ENCODE measurements at regions not wholly inside any gene's neighbourhood (a gene's known extent, or its start where the extent isn't known, plus 50 kb on each side); places are given as distances from the start of the nearest gene placed in this dataset.

- Histone ChIP-seq H3K9me3 (ENCODE audit: control insufficient read depth in 2 of 2, insufficient read depth in 1 of 2, low read depth in 1 of 2, low read length in 1 of 2) (no peaks in the 10 kb centered on the region), H3K4me3 (ENCODE audit: low read depth in 1 of 2, low read length in 2 of 2) (no peak overlapping the region), H3K27ac (ENCODE audit: low read depth in 2 of 2, low read length in 1 of 2) (no peak overlapping the region), H3K27me3 (ENCODE audit: control insufficient read depth in 1 of 2, insufficient read depth in 2 of 2, low read length in 2 of 2) (no peaks in the 10 kb centered on the region), H3K4me1 (ENCODE audit: control insufficient read depth in 2 of 2, insufficient read depth in 2 of 2, low read length in 1 of 2) (no peaks in the 10 kb centered on the region), H3K36me3 (ENCODE audit: control insufficient read depth in 2 of 2, insufficient read depth in 2 of 2, low read length in 1 of 2) (no peaks in the 10 kb centered on the region)
- 33 to 50% methylated on average over 6 of the region's 6 CpGs for WGBS, 2 donors
Measured at GRCh38 chr7:42831006-42831717, 80.7 kb downstream of the C7orf25 start.

GRCh38 chr7:42812779-42813178 lies 99.1 kb downstream of the C7orf25 start:
- Histone ChIP-seq H3K4me1 (ENCODE audit: control insufficient read depth in 2 of 2, insufficient read depth in 2 of 2, low read length in 1 of 2) (no peaks in the 10 kb centered on the region), H3K9me3 (ENCODE audit: control insufficient read depth in 2 of 2, insufficient read depth in 1 of 2, low read depth in 1 of 2, low read length in 1 of 2) (no peaks in the 10 kb centered on the region), H3K27ac (ENCODE audit: low read depth in 2 of 2, low read length in 1 of 2) (no peak overlapping the region), H3K36me3 (ENCODE audit: control insufficient read depth in 2 of 2, insufficient read depth in 2 of 2, low read length in 1 of 2) (no peaks in the 10 kb centered on the region), H3K4me3 (ENCODE audit: low read depth in 1 of 2, low read length in 2 of 2) (no peak overlapping the region), H3K27me3 (ENCODE audit: control insufficient read depth in 1 of 2, insufficient read depth in 2 of 2, low read length in 2 of 2) (no peaks in the 10 kb centered on the region)
- 94 to 95% methylated on average over 1 of the region's 1 CpG for WGBS, 2 donors

GRCh38 chr7:42805601-42806000 lies 106.3 kb downstream of the C7orf25 start:
- Histone ChIP-seq H3K4me1 (ENCODE audit: control insufficient read depth in 2 of 2, insufficient read depth in 2 of 2, low read length in 1 of 2) (no peaks in the 10 kb centered on the region), H3K36me3 (ENCODE audit: control insufficient read depth in 2 of 2, insufficient read depth in 2 of 2, low read length in 1 of 2) (no peaks in the 10 kb centered on the region), H3K4me3 (ENCODE audit: low read depth in 1 of 2, low read length in 2 of 2) (no peak overlapping the region), H3K9me3 (ENCODE audit: control insufficient read depth in 2 of 2, insufficient read depth in 1 of 2, low read depth in 1 of 2, low read length in 1 of 2) (peaks cover 2 to 5% of the 10 kb centered on the region in 2 donors), H3K27me3 (ENCODE audit: control insufficient read depth in 1 of 2, insufficient read depth in 2 of 2, low read length in 2 of 2) (no peaks in the 10 kb centered on the region), H3K27ac (ENCODE audit: low read depth in 2 of 2, low read length in 1 of 2) (no peak overlapping the region)
- 89 to 95% methylated on average over 2 of the region's 2 CpGs for WGBS, 2 donors

GRCh38 chr7:42794673-42795072 lies 117.2 kb downstream of the C7orf25 start:
- H3K27ac ChIP-seq (ENCODE audit: low read depth in 2 of 2, low read length in 1 of 2) = no peak overlapping the region
- H3K27me3 ChIP-seq (ENCODE audit: control insufficient read depth in 1 of 2, insufficient read depth in 2 of 2, low read length in 2 of 2) = no peaks in the 10 kb centered on the region
- 95 to 97% methylated on average over 19 of the region's 19 CpGs for WGBS, 2 donors

GRCh38 chr7:42792841-42793240 lies 119.0 kb downstream of the C7orf25 start:
- Histone ChIP-seq H3K36me3 (ENCODE audit: control insufficient read depth in 2 of 2, insufficient read depth in 2 of 2, low read length in 1 of 2) (no peaks in the 10 kb centered on the region), H3K4me1 (ENCODE audit: control insufficient read depth in 2 of 2, insufficient read depth in 2 of 2, low read length in 1 of 2) (no peaks in the 10 kb centered on the region), H3K4me3 (ENCODE audit: low read depth in 1 of 2, low read length in 2 of 2) (no peak overlapping the region), H3K27ac (ENCODE audit: low read depth in 2 of 2, low read length in 1 of 2) (peak overlapping the region; percentile 10 to 42), H3K27me3 (ENCODE audit: control insufficient read depth in 1 of 2, insufficient read depth in 2 of 2, low read length in 2 of 2) (no peaks in the 10 kb centered on the region), H3K9me3 (ENCODE audit: control insufficient read depth in 2 of 2, insufficient read depth in 1 of 2, low read depth in 1 of 2, low read length in 1 of 2) (no peaks in the 10 kb centered on the region)
- WGBS, 2 donors = 47 to 74% methylated on average over 3 of the region's 3 CpGs

More at GRCh38 chr7:42794673-42795072, 117.2 kb downstream of the C7orf25 start:
- H3K4me3 ChIP-seq (ENCODE audit: low read depth in 1 of 2, low read length in 2 of 2) = no peak overlapping the region
- no peaks in the 10 kb centered on the region for H3K9me3 ChIP-seq (ENCODE audit: control insufficient read depth in 2 of 2, insufficient read depth in 1 of 2, low read depth in 1 of 2, low read length in 1 of 2)
- no peaks in the 10 kb centered on the region for H3K4me1 ChIP-seq (ENCODE audit: control insufficient read depth in 2 of 2, insufficient read depth in 2 of 2, low read length in 1 of 2)
- H3K36me3 ChIP-seq (ENCODE audit: control insufficient read depth in 2 of 2, insufficient read depth in 2 of 2, low read length in 1 of 2) = no peaks in the 10 kb centered on the region

GRCh38 chr7:42790196-42790595 lies 121.7 kb downstream of the C7orf25 start:
- Histone ChIP-seq H3K36me3 (ENCODE audit: control insufficient read depth in 2 of 2, insufficient read depth in 2 of 2, low read length in 1 of 2) (no peaks in the 10 kb centered on the region), H3K4me1 (ENCODE audit: control insufficient read depth in 2 of 2, insufficient read depth in 2 of 2, low read length in 1 of 2) (no peaks in the 10 kb centered on the region), H3K27ac (ENCODE audit: low read depth in 2 of 2, low read length in 1 of 2) (no peak overlapping the region), H3K4me3 (ENCODE audit: low read depth in 1 of 2, low read length in 2 of 2) (no peak overlapping the region), H3K9me3 (ENCODE audit: control insufficient read depth in 2 of 2, insufficient read depth in 1 of 2, low read depth in 1 of 2, low read length in 1 of 2) (no peaks in the 10 kb centered on the region), H3K27me3 (ENCODE audit: control insufficient read depth in 1 of 2, insufficient read depth in 2 of 2, low read length in 2 of 2) (no peaks in the 10 kb centered on the region)
- 23 to 37% methylated on average over 1 of the region's 1 CpG for whole genome bisulfite sequencing, 2 donors

- Histone ChIP-seq H3K4me3 (ENCODE audit: low read depth in 1 of 2, low read length in 2 of 2) (no peak overlapping the region), H3K9me3 (ENCODE audit: control insufficient read depth in 2 of 2, insufficient read depth in 1 of 2, low read depth in 1 of 2, low read length in 1 of 2) (peaks cover 0 to 3% of the 10 kb centered on the region in 2 donors), H3K27ac (ENCODE audit: low read depth in 2 of 2, low read length in 1 of 2) (no peak overlapping the region), H3K27me3 (ENCODE audit: control insufficient read depth in 1 of 2, insufficient read depth in 2 of 2, low read length in 2 of 2) (no peaks in the 10 kb centered on the region), H3K4me1 (ENCODE audit: control insufficient read depth in 2 of 2, insufficient read depth in 2 of 2, low read length in 1 of 2) (peaks cover 0 to 3% of the 10 kb centered on the region in 2 donors), H3K36me3 (ENCODE audit: control insufficient read depth in 2 of 2, insufficient read depth in 2 of 2, low read length in 1 of 2) (no peaks in the 10 kb centered on the region)
- 56 to 61% methylated on average over 4 of the region's 4 CpGs for WGBS, 2 donors
Measured at GRCh38 chr7:42774436-42774835, 137.4 kb downstream of the C7orf25 start.

GRCh38 chr7:42770114-42770513 lies 141.8 kb downstream of the C7orf25 start:
- Histone ChIP-seq H3K4me3 (ENCODE audit: low read depth in 1 of 2, low read length in 2 of 2) (no peak overlapping the region), H3K4me1 (ENCODE audit: control insufficient read depth in 2 of 2, insufficient read depth in 2 of 2, low read length in 1 of 2) (peaks cover 0 to 3% of the 10 kb centered on the region in 2 donors), H3K36me3 (ENCODE audit: control insufficient read depth in 2 of 2, insufficient read depth in 2 of 2, low read length in 1 of 2) (no peaks in the 10 kb centered on the region), H3K27ac (ENCODE audit: low read depth in 2 of 2, low read length in 1 of 2) (no peak overlapping the region), H3K27me3 (ENCODE audit: control insufficient read depth in 1 of 2, insufficient read depth in 2 of 2, low read length in 2 of 2) (no peaks in the 10 kb centered on the region), H3K9me3 (ENCODE audit: control insufficient read depth in 2 of 2, insufficient read depth in 1 of 2, low read depth in 1 of 2, low read length in 1 of 2) (no peaks in the 10 kb centered on the region)
- WGBS, 2 donors = 79 to 80% methylated on average over 3 of the region's 3 CpGs

- Histone ChIP-seq H3K27ac (ENCODE audit: low read depth in 2 of 2, low read length in 1 of 2) (no peak overlapping the region), H3K36me3 (ENCODE audit: control insufficient read depth in 2 of 2, insufficient read depth in 2 of 2, low read length in 1 of 2) (no peaks in the 10 kb centered on the region), H3K4me1 (ENCODE audit: control insufficient read depth in 2 of 2, insufficient read depth in 2 of 2, low read length in 1 of 2) (no peaks in the 10 kb centered on the region), H3K27me3 (ENCODE audit: control insufficient read depth in 1 of 2, insufficient read depth in 2 of 2, low read length in 2 of 2) (no peaks in the 10 kb centered on the region), H3K4me3 (ENCODE audit: low read depth in 1 of 2, low read length in 2 of 2) (no peak overlapping the region), H3K9me3 (ENCODE audit: control insufficient read depth in 2 of 2, insufficient read depth in 1 of 2, low read depth in 1 of 2, low read length in 1 of 2) (no peaks in the 10 kb centered on the region)
- 73 to 77% methylated on average over 4 of the region's 4 CpGs for WGBS, 2 donors
Measured at GRCh38 chr7:42768045-42768444, 143.8 kb downstream of the C7orf25 start.

GRCh38 chr7:42766782-42767423 lies 145.0 kb downstream of the C7orf25 start:
- no peaks in the 10 kb centered on the region for H3K36me3 ChIP-seq (ENCODE audit: control insufficient read depth in 2 of 2, insufficient read depth in 2 of 2, low read length in 1 of 2)
- WGBS, 2 donors = 71 to 75% methylated on average over 3 of the region's 3 CpGs
- H3K4me3 ChIP-seq (ENCODE audit: low read depth in 1 of 2, low read length in 2 of 2) = no peak overlapping the region

More at GRCh38 chr7:42766782-42767423, 145.0 kb downstream of the C7orf25 start:
- no peaks in the 10 kb centered on the region for H3K9me3 ChIP-seq (ENCODE audit: control insufficient read depth in 2 of 2, insufficient read depth in 1 of 2, low read depth in 1 of 2, low read length in 1 of 2)
- no peaks in the 10 kb centered on the region for H3K27me3 ChIP-seq (ENCODE audit: control insufficient read depth in 1 of 2, insufficient read depth in 2 of 2, low read length in 2 of 2)
- no peaks in the 10 kb centered on the region for H3K4me1 ChIP-seq (ENCODE audit: control insufficient read depth in 2 of 2, insufficient read depth in 2 of 2, low read length in 1 of 2)
- H3K27ac ChIP-seq (ENCODE audit: low read depth in 2 of 2, low read length in 1 of 2) = no peak overlapping the region

Measured in esophagus (tissue), 2 donors.